B cell (primary cell): ENCODE measurements at regions not wholly inside any gene's neighbourhood (a gene's known extent, or its start where the extent isn't known, plus 50 kb on each side); places are given as distances from the start of the nearest gene placed in this dataset.

Source experiments
- ATAC-seq: fragments of 200-7000 bp; cut with Tn5 transposase; one replicate; pipeline ENCODE4 v1.10.0; 2021; ENCODE audit warnings: low read depth, mild to moderate bottlenecking, moderate number of reproducible peaks, moderate library complexity
- CTCF ChIA-PET: fragments of 350-600 bp; sonication (Branson Sonifier 250); formaldehyde crosslinking; loops from one replicate; lab custom pipeline; 2021; ENCODE audit warnings: antibody characterized with exemption, inconsistent platforms; lab: Charles Lee
- POLR2A ChIA-PET: fragments of 350-600 bp; sonication (Branson Sonifier 250); formaldehyde crosslinking; loops from one replicate; lab custom pipeline; 2021; ENCODE audit warnings: antibody characterized with exemption; lab: Charles Lee
- DNase-seq: peaks from one replicate; pipeline ENCODE4 v3.0.0; 2013
- H2AFZ ChIP-seq: 2 replicates; pipeline ENCODE4 v1.6.1; 2012; ENCODE audit warnings: mild to moderate bottlenecking, low read depth, low read length; ENCODE audit not compliant: insufficient read depth, poor library complexity, severe bottlenecking
- H3K27ac ChIP-seq, 2 donors: 1 replicate in 1 of 2; 2 replicates in 1 of 2; pipeline ENCODE4 v1.5.1; 2012 to 2013; ENCODE audit warnings: low read length in 2 of 2, mild to moderate bottlenecking in 2 of 2, moderate library complexity in 1 of 2
- H3K27me3 ChIP-seq, 4 experiments: fragments of 200-600 bp in 1 of 4; sonication (generic) in 1 of 4; replicated peaks in 1 of 4; 1 replicate in 2 of 4; 2 replicates in 2 of 4; pipeline versions ENCODE4 v1.6.1 to v1.7.0; 2013 to 2016; ENCODE audit warnings: low read length in 3 of 4, mild to moderate bottlenecking in 2 of 4, mixed read lengths in 1 of 4, moderate library complexity in 1 of 4; ENCODE audit not compliant: insufficient read depth in 4 of 4, control insufficient read depth in 3 of 4; ENCODE audit errors: control extremely low read depth in 1 of 4
- H3K36me3 ChIP-seq, 2 experiments: replicated peaks in 1 of 2; 1 replicate in 1 of 2; 2 replicates in 1 of 2; pipeline versions ENCODE4 v1.6.1 to v1.7.1; 2013; ENCODE audit warnings: low read length in 1 of 2; ENCODE audit not compliant: insufficient read depth in 2 of 2, control insufficient read depth in 1 of 2; ENCODE audit errors: control extremely low read depth in 1 of 2, extremely low read depth in 1 of 2
- H3K4me1 ChIP-seq, 2 donors: fragments of 200-600 bp in 1 of 2; sonication (generic) in 1 of 2; 1 replicate in 1 of 2; 2 replicates in 1 of 2; pipeline versions ENCODE4 v1.5.1 to v1.6.1; 2013 to 2017; ENCODE audit warnings: low read length in 2 of 2; ENCODE audit not compliant: control insufficient read depth in 2 of 2, insufficient read depth in 2 of 2
- H3K4me2 ChIP-seq: replicated peaks from 2 replicates; pipeline ENCODE3; 2012; ENCODE audit warnings: mild to moderate bottlenecking, low read depth, low read length; ENCODE audit not compliant: poor library complexity, severe bottlenecking
- H3K4me3 ChIP-seq, 5 experiments: fragments of 200-600 bp in 1 of 5; sonication (generic) in 1 of 5; 1 replicate in 3 of 5; 2 replicates in 2 of 5; pipeline versions ENCODE4 v1.5.1 to v1.7.0; 2011 to 2016; ENCODE audit warnings: low read length in 4 of 5, mild to moderate bottlenecking in 4 of 5, low read depth in 2 of 5, control low read depth in 1 of 5, moderate library complexity in 1 of 5; ENCODE audit not compliant: insufficient read depth in 1 of 5; ENCODE audit errors: control extremely low read depth in 1 of 5, extremely low read depth in 1 of 5
- H3K79me2 ChIP-seq: fragments of 200-600 bp; sonication (generic); one replicate; pipeline ENCODE4 v1.6.0; 2016; ENCODE audit warnings: low read length; ENCODE audit not compliant: control insufficient read depth, insufficient read depth
- H3K9ac ChIP-seq: fragments of 200-600 bp; sonication (generic); 2 replicates; pipeline ENCODE4 v1.6.1; 2017; ENCODE audit warnings: mild to moderate bottlenecking, low read length, moderate library complexity
- H3K9me3 ChIP-seq, 3 donors: one replicate each; pipeline versions ENCODE4 v1.6.1 to v1.7.1; 2013; ENCODE audit warnings: low read length in 2 of 3; ENCODE audit not compliant: control insufficient read depth in 2 of 3, insufficient read depth in 1 of 3; ENCODE audit errors: control extremely low read depth in 1 of 3
- H4K20me1 ChIP-seq: 2 replicates; pipeline ENCODE4 v1.6.0; 2012; ENCODE audit warnings: mild to moderate bottlenecking, low read length; ENCODE audit not compliant: insufficient read depth, control insufficient read depth, poor library complexity, severe bottlenecking
- H3K27ac Mint-ChIP-seq: one replicate; pipeline ENCODE4 v1.8.0; 2021; ENCODE audit warnings: mixed read lengths
- H3K27me3 Mint-ChIP-seq: one replicate; pipeline ENCODE4 v1.8.0; 2021; ENCODE audit warnings: mixed read lengths
- H3K4me1 Mint-ChIP-seq: one replicate; pipeline ENCODE4 v1.8.0; 2021; ENCODE audit warnings: mixed read lengths
- H3K4me3 Mint-ChIP-seq: one replicate; pipeline ENCODE4 v1.8.0; 2021; ENCODE audit warnings: mixed read lengths
- H3K9me3 Mint-ChIP-seq: one replicate; pipeline ENCODE4 v1.8.0; 2022; ENCODE audit warnings: mixed read lengths; ENCODE audit not compliant: insufficient read depth
- EZH2 ChIP-seq: IDR thresholded peaks from 2 replicates; pipeline ENCODE4 v1.6.1; 2012; ENCODE audit warnings: borderline replicate concordance, low read depth, mild to moderate bottlenecking, moderate library complexity, low read length; ENCODE audit not compliant: insufficient read depth, poor library complexity, severe bottlenecking
- WGBS: methylation state at CpG from one replicate; pipeline ENCODE4 v1.1.5; 2013; ENCODE audit warnings: missing lambda C conversion rate; ENCODE audit not compliant: insufficient coverage; 5-methylcytosine and 5-hydroxymethylcytosine counted together
- intact Hi-C: fragments of 100-400 bp; cut with micrococcal nuclease; formaldehyde crosslinking; loops from one replicate; pipeline ENCODE4 v1.10.0; 2022
- TF ChIP-seq, protein P1 (sequence below): fragments of 200-600 bp; IDR thresholded peaks from one replicate; pipeline ENCODE4 v1.8.0; 2022; ENCODE audit warnings: antibody characterized with exemption, mild to moderate bottlenecking

DNA sequence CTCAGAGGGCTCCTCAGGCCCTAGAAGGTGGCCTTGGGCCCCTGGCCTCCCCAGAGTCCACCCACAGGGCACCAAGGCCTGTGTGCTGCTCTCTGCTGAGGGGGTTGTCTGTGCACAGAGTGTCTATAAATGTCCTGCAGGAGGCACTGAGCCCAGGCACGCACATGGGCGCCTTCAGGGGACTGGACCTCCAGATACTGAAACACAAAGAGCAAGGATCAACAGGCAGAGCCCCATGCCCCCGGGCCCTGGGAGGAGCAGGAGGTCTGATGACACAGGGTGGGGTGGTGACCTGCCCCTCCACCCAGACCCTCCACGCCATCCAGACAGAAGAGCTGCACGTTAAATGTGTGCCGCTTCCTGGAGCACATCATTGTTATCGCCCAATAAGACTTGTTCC is 64.6 kb upstream of the SIMC1 start:
- H3K36me3 ChIP-seq: no peaks in the 10 kb centered on the region
- WGBS: 75% methylated on average over 6 of the region's 7 CpGs
- H3K4me1 ChIP-seq: no peaks in the 10 kb centered on the region
- no peak overlapping the region for H3K4me2 ChIP-seq
- H4K20me1 ChIP-seq: no peaks in the 10 kb centered on the region
- H2AFZ ChIP-seq: no peak overlapping the region
- H3K4me3 Mint-ChIP-seq: no peak overlapping the region
- DNase-seq (no peak), ATAC-seq (no peak)
- POLR2A ChIA-PET: no interaction called here
- H3K27ac Mint-ChIP-seq: no peak overlapping the region
- no peaks in the 10 kb centered on the region for H3K4me1 Mint-ChIP-seq
- H3K79me2 ChIP-seq: no peaks in the 10 kb centered on the region
- peaks cover 46% of the 10 kb centered on the region for H3K27me3 Mint-ChIP-seq
- intact Hi-C loops: no loop called here
- peaks cover 0 to 5% (median 4%) of the 10 kb centered on the region in 4 experiments for H3K27me3 ChIP-seq
- H3K9me3 ChIP-seq: peaks cover 0 to 5% (median under 1%) of the 10 kb centered on the region in 3 donors
- CTCF ChIA-PET: no interaction called here
- H3K4me3 ChIP-seq: no peak overlapping the region
- H3K9me3 Mint-ChIP-seq: peaks cover 2% of the 10 kb centered on the region
- H3K27ac ChIP-seq: no peak overlapping the region
- no peak overlapping the region for H3K9ac ChIP-seq
- TF ChIP-seq, protein P1, sequence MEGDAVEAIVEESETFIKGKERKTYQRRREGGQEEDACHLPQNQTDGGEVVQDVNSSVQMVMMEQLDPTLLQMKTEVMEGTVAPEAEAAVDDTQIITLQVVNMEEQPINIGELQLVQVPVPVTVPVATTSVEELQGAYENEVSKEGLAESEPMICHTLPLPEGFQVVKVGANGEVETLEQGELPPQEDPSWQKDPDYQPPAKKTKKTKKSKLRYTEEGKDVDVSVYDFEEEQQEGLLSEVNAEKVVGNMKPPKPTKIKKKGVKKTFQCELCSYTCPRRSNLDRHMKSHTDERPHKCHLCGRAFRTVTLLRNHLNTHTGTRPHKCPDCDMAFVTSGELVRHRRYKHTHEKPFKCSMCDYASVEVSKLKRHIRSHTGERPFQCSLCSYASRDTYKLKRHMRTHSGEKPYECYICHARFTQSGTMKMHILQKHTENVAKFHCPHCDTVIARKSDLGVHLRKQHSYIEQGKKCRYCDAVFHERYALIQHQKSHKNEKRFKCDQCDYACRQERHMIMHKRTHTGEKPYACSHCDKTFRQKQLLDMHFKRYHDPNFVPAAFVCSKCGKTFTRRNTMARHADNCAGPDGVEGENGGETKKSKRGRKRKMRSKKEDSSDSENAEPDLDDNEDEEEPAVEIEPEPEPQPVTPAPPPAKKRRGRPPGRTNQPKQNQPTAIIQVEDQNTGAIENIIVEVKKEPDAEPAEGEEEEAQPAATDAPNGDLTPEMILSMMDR: no peak
- no peak for TF ChIP-seq EZH2

DNA sequence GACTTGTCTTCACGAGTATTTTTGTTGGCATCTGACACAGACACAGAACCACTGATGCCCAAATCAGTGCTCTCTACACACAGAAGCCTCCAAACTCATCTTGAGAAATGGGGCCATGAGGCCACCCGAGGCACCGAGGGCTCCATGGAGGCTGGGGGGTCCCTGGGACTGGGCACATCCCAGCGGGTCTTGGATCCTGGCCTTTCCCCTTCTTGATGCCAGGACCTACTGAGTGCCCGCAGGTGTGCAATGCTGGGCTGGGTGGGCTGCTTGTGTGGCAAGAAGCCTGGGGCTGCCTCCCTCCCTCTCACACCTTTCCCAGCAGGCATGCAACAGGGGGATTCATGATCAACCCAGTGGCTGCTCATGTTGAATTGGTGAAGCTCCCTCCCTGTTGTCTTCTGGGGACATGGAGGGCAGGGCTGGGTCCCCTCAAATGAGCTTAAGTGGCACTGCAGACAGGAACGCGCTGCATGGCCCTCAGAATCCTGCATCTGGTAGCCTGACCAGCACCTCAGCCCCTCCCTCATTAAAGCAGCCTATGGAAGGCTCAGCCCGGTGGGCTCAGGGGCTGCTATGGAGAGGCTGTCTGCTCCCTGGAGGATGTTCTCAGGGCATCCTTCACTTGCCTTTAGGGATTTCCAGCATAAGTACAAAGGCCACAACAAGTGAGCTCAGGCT is 63.7 kb upstream of the SIMC1 start:
- peaks cover 0 to 5% (median 2%) of the 10 kb centered on the region in 4 experiments for H3K27me3 ChIP-seq
- peaks cover 2% of the 10 kb centered on the region for H3K9me3 Mint-ChIP-seq
- H3K4me3 ChIP-seq: no peak overlapping the region
- H2AFZ ChIP-seq: no peak overlapping the region
- H3K9me3 ChIP-seq: peaks cover 0 to 10% (median 3%) of the 10 kb centered on the region in 3 donors
- no peak overlapping the region for H3K27ac ChIP-seq
- H3K27ac Mint-ChIP-seq: no peak overlapping the region
- no peaks in the 10 kb centered on the region for H3K4me1 ChIP-seq
- H3K36me3 ChIP-seq: no peaks in the 10 kb centered on the region
- H3K4me2 ChIP-seq: no peak overlapping the region
- DNase-seq (no peak), ATAC-seq (no peak)
- TF ChIP-seq EZH2: no peak
- TF ChIP-seq, protein P1: no peak
- CTCF ChIA-PET: no interaction called here
- H4K20me1 ChIP-seq: no peaks in the 10 kb centered on the region
- no peak overlapping the region for H3K9ac ChIP-seq
- H3K4me1 Mint-ChIP-seq: no peaks in the 10 kb centered on the region
- WGBS: 94% methylated on average over 6 of the region's 8 CpGs
- intact Hi-C loops: no loop called here
- H3K4me3 Mint-ChIP-seq: no peak overlapping the region
- H3K27me3 Mint-ChIP-seq: peaks cover 51% of the 10 kb centered on the region
- H3K79me2 ChIP-seq: no peaks in the 10 kb centered on the region
- POLR2A ChIA-PET: no interaction called here
